B cell (primary cell): ENCODE measurements at regions not wholly inside any gene's neighbourhood (a gene's known extent, or its start where the extent isn't known, plus 50 kb on each side); places are given as distances from the start of the nearest gene placed in this dataset.

Experiments
- ATAC-seq: fragments of 200-7000 bp; cut with Tn5 transposase; one replicate; pipeline ENCODE4 v1.10.0; 2021; ENCODE audit warnings: low read depth, mild to moderate bottlenecking, moderate number of reproducible peaks, moderate library complexity
- CTCF ChIA-PET: fragments of 350-600 bp; sonication (Branson Sonifier 250); formaldehyde crosslinking; loops from one replicate; lab custom pipeline; 2021; ENCODE audit warnings: antibody characterized with exemption, inconsistent platforms; lab: Charles Lee
- POLR2A ChIA-PET: fragments of 350-600 bp; sonication (Branson Sonifier 250); formaldehyde crosslinking; loops from one replicate; lab custom pipeline; 2021; ENCODE audit warnings: antibody characterized with exemption; lab: Charles Lee
- DNase-seq: peaks from one replicate; pipeline ENCODE4 v3.0.0; 2013
- H2AFZ ChIP-seq: 2 replicates; pipeline ENCODE4 v1.6.1; 2012; ENCODE audit warnings: mild to moderate bottlenecking, low read depth, low read length; ENCODE audit not compliant: insufficient read depth, poor library complexity, severe bottlenecking
- H3K27ac ChIP-seq, 2 donors: 1 replicate in 1 of 2; 2 replicates in 1 of 2; pipeline ENCODE4 v1.5.1; 2012 to 2013; ENCODE audit warnings: low read length in 2 of 2, mild to moderate bottlenecking in 2 of 2, moderate library complexity in 1 of 2
- H3K27me3 ChIP-seq, 4 experiments: fragments of 200-600 bp in 1 of 4; sonication (generic) in 1 of 4; replicated peaks in 1 of 4; 1 replicate in 2 of 4; 2 replicates in 2 of 4; pipeline versions ENCODE4 v1.6.1 to v1.7.0; 2013 to 2016; ENCODE audit warnings: low read length in 3 of 4, mild to moderate bottlenecking in 2 of 4, mixed read lengths in 1 of 4, moderate library complexity in 1 of 4; ENCODE audit not compliant: insufficient read depth in 4 of 4, control insufficient read depth in 3 of 4; ENCODE audit errors: control extremely low read depth in 1 of 4
- H3K36me3 ChIP-seq, 2 experiments: replicated peaks in 1 of 2; 1 replicate in 1 of 2; 2 replicates in 1 of 2; pipeline versions ENCODE4 v1.6.1 to v1.7.1; 2013; ENCODE audit warnings: low read length in 1 of 2; ENCODE audit not compliant: insufficient read depth in 2 of 2, control insufficient read depth in 1 of 2; ENCODE audit errors: control extremely low read depth in 1 of 2, extremely low read depth in 1 of 2
- H3K4me1 ChIP-seq, 2 donors: fragments of 200-600 bp in 1 of 2; sonication (generic) in 1 of 2; 1 replicate in 1 of 2; 2 replicates in 1 of 2; pipeline versions ENCODE4 v1.5.1 to v1.6.1; 2013 to 2017; ENCODE audit warnings: low read length in 2 of 2; ENCODE audit not compliant: control insufficient read depth in 2 of 2, insufficient read depth in 2 of 2
- H3K4me2 ChIP-seq: replicated peaks from 2 replicates; pipeline ENCODE3; 2012; ENCODE audit warnings: mild to moderate bottlenecking, low read depth, low read length; ENCODE audit not compliant: poor library complexity, severe bottlenecking
- H3K4me3 ChIP-seq, 5 experiments: fragments of 200-600 bp in 1 of 5; sonication (generic) in 1 of 5; 1 replicate in 3 of 5; 2 replicates in 2 of 5; pipeline versions ENCODE4 v1.5.1 to v1.7.0; 2011 to 2016; ENCODE audit warnings: low read length in 4 of 5, mild to moderate bottlenecking in 4 of 5, low read depth in 2 of 5, control low read depth in 1 of 5, moderate library complexity in 1 of 5; ENCODE audit not compliant: insufficient read depth in 1 of 5; ENCODE audit errors: control extremely low read depth in 1 of 5, extremely low read depth in 1 of 5
- H3K79me2 ChIP-seq: fragments of 200-600 bp; sonication (generic); one replicate; pipeline ENCODE4 v1.6.0; 2016; ENCODE audit warnings: low read length; ENCODE audit not compliant: control insufficient read depth, insufficient read depth
- H3K9ac ChIP-seq: fragments of 200-600 bp; sonication (generic); 2 replicates; pipeline ENCODE4 v1.6.1; 2017; ENCODE audit warnings: mild to moderate bottlenecking, low read length, moderate library complexity
- H3K9me3 ChIP-seq, 3 donors: one replicate each; pipeline versions ENCODE4 v1.6.1 to v1.7.1; 2013; ENCODE audit warnings: low read length in 2 of 3; ENCODE audit not compliant: control insufficient read depth in 2 of 3, insufficient read depth in 1 of 3; ENCODE audit errors: control extremely low read depth in 1 of 3
- H4K20me1 ChIP-seq: 2 replicates; pipeline ENCODE4 v1.6.0; 2012; ENCODE audit warnings: mild to moderate bottlenecking, low read length; ENCODE audit not compliant: insufficient read depth, control insufficient read depth, poor library complexity, severe bottlenecking
- H3K27ac Mint-ChIP-seq: one replicate; pipeline ENCODE4 v1.8.0; 2021; ENCODE audit warnings: mixed read lengths
- H3K27me3 Mint-ChIP-seq: one replicate; pipeline ENCODE4 v1.8.0; 2021; ENCODE audit warnings: mixed read lengths
- H3K4me1 Mint-ChIP-seq: one replicate; pipeline ENCODE4 v1.8.0; 2021; ENCODE audit warnings: mixed read lengths
- H3K4me3 Mint-ChIP-seq: one replicate; pipeline ENCODE4 v1.8.0; 2021; ENCODE audit warnings: mixed read lengths
- H3K9me3 Mint-ChIP-seq: one replicate; pipeline ENCODE4 v1.8.0; 2022; ENCODE audit warnings: mixed read lengths; ENCODE audit not compliant: insufficient read depth
- CTCF ChIP-seq: fragments of 200-600 bp; IDR thresholded peaks from one replicate; pipeline ENCODE4 v1.8.0; 2022; ENCODE audit warnings: antibody characterized with exemption, mild to moderate bottlenecking
- EZH2 ChIP-seq: IDR thresholded peaks from 2 replicates; pipeline ENCODE4 v1.6.1; 2012; ENCODE audit warnings: borderline replicate concordance, low read depth, mild to moderate bottlenecking, moderate library complexity, low read length; ENCODE audit not compliant: insufficient read depth, poor library complexity, severe bottlenecking
- WGBS: methylation state at CpG from one replicate; pipeline ENCODE4 v1.1.5; 2013; ENCODE audit warnings: missing lambda C conversion rate; ENCODE audit not compliant: insufficient coverage; 5-methylcytosine and 5-hydroxymethylcytosine counted together
- intact Hi-C: fragments of 100-400 bp; cut with micrococcal nuclease; formaldehyde crosslinking; loops from one replicate; pipeline ENCODE4 v1.10.0; 2022

GRCh38 chr11:116312570-116313391 lies 460.0 kb downstream of the BUD13 start:
- WGBS: 43% methylated on average over 12 of the region's 15 CpGs
- Histone ChIP-seq H3K4me3 (no peak overlapping the region), H2AFZ (no peak overlapping the region), H3K27ac (no peak overlapping the region), H3K27me3 (peaks cover 0 to 9% (median 0%) of the 10 kb centered on the region in 4 experiments), H3K9me3 (peaks cover 0 to 3% (median 0%) of the 10 kb centered on the region in 3 donors), H3K36me3 (no peaks in the 10 kb centered on the region), H3K4me2 (no peak overlapping the region), H3K79me2 (no peaks in the 10 kb centered on the region), H3K9ac (no peak overlapping the region), H3K4me1 (no peaks in the 10 kb centered on the region), H4K20me1 (no peaks in the 10 kb centered on the region)
- CTCF ChIA-PET: no interaction called here
- no peak for ATAC-seq
- Mint-ChIP-seq H3K4me3 (no peak overlapping the region), H3K9me3 (no peaks in the 10 kb centered on the region), H3K27ac (no peak overlapping the region), H3K27me3 (peaks cover 21% of the 10 kb centered on the region), H3K4me1 (no peaks in the 10 kb centered on the region)
- no peak for DNase-seq
- intact Hi-C loops: no loop called here
- no peak for TF ChIP-seq EZH2
- no peak for TF ChIP-seq CTCF
- POLR2A ChIA-PET: no interaction called here

- no peak overlapping the region for H3K27ac Mint-ChIP-seq
- Histone ChIP-seq H3K9me3 (peaks cover 0 to 3% (median 0%) of the 10 kb centered on the region in 3 donors), H3K79me2 (no peaks in the 10 kb centered on the region), H3K27ac (no peak overlapping the region), H3K27me3 (peaks cover 0 to 9% (median 0%) of the 10 kb centered on the region in 4 experiments), H2AFZ (no peak overlapping the region), H3K36me3 (no peaks in the 10 kb centered on the region), H3K4me2 (no peak overlapping the region), H4K20me1 (no peaks in the 10 kb centered on the region), H3K9ac (no peak overlapping the region), H3K4me3 (no peak overlapping the region), H3K4me1 (no peaks in the 10 kb centered on the region)
- H3K27me3 Mint-ChIP-seq: peaks cover 21% of the 10 kb centered on the region
- CTCF ChIA-PET: no interaction called here
- no peak for TF ChIP-seq EZH2
- TF ChIP-seq CTCF: no peak
- no peaks in the 10 kb centered on the region for H3K9me3 Mint-ChIP-seq
- ATAC-seq: no peak
- no peaks in the 10 kb centered on the region for H3K4me1 Mint-ChIP-seq
- WGBS: 95% methylated on average over 2 of the region's 3 CpGs
- intact Hi-C loops: no loop called here
- no peak for DNase-seq
- H3K4me3 Mint-ChIP-seq: no peak overlapping the region
- POLR2A ChIA-PET: no interaction called here
These were observed 461.6 kb downstream of the BUD13 start for GRCh38 chr11:116311206-116311605.
